ENCODE measurements at regions not wholly inside any gene's neighbourhood (a gene's known extent, or its start where the extent isn't known, plus 50 kb on each side); places are given as distances from the start of the nearest gene placed in this dataset.
A peak's percentile ranks its signal among the peaks of the same experiment; 100 is the strongest.

- DNase-seq = no peak
Observed at GRCh38 chr22:34943830-34944229, 122.1 kb upstream of the ISX start.

GRCh38 chr22:34946339-34946985 is 119.5 kb upstream of the ISX start:
- DNase-seq = no peak

GRCh38 chr22:34950489-34950888 is 115.5 kb upstream of the ISX start:
- no peak for DNase-seq

GRCh38 chr22:34951212-34951611 is 114.7 kb upstream of the ISX start:
- DNase-seq = no peak

- DNase-seq = no peak
Observed at GRCh38 chr22:34960005-34960404, 106.0 kb upstream of the ISX start.

GRCh38 chr22:34966980-34967565 is 98.9 kb upstream of the ISX start:
- no peak for DNase-seq

- DNase-seq = no peak
Observed at GRCh38 chr22:34969001-34969790, 96.8 kb upstream of the ISX start.

GRCh38 chr22:34971456-34971855 is 94.5 kb upstream of the ISX start:
- no peak for DNase-seq

GRCh38 chr22:34972191-34972897 is 93.6 kb upstream of the ISX start:
- no peak for DNase-seq

- no peak for DNase-seq
Observed at GRCh38 chr22:34973016-34973415, 92.9 kb upstream of the ISX start.

GRCh38 chr22:34973926-34974325 is 92.0 kb upstream of the ISX start:
- DNase-seq = no peak

- no peak for DNase-seq
Observed at GRCh38 chr22:34975721-34976120, 90.2 kb upstream of the ISX start.

- peak; percentile 10 for DNase-seq
Observed at GRCh38 chr22:34976474-34976873, 89.5 kb upstream of the ISX start.

- DNase-seq = no peak
Observed at GRCh38 chr22:34976886-34977285, 89.1 kb upstream of the ISX start.

- DNase-seq = no peak
Observed at GRCh38 chr22:34986523-34986922, 79.4 kb upstream of the ISX start.

GRCh38 chr22:34992672-34993071 is 73.3 kb upstream of the ISX start:
- DNase-seq = no peak

GRCh38 chr22:34993548-34993947 is 72.4 kb upstream of the ISX start:
- no peak for DNase-seq

GRCh38 chr22:34997633-34998299 is 68.2 kb upstream of the ISX start:
- DNase-seq = no peak

- DNase-seq = no peak
Observed at GRCh38 chr22:34998921-34999320, 67.0 kb upstream of the ISX start.

GRCh38 chr22:35008213-35008612 is 57.7 kb upstream of the ISX start:
- no peak for DNase-seq

GRCh38 chr22:35010543-35010942 is 55.4 kb upstream of the ISX start:
- DNase-seq = no peak

GRCh38 chr22:35014812-35015211 is 51.1 kb upstream of the ISX start:
- DNase-seq = no peak
